ENCODE measurements at regions not wholly inside any gene's neighbourhood (a gene's known extent, or its start where the extent isn't known, plus 50 kb on each side); places are given as distances from the start of the nearest gene placed in this dataset.
A peak's percentile ranks its signal among the peaks of the same experiment; 100 is the strongest.

DNA sequence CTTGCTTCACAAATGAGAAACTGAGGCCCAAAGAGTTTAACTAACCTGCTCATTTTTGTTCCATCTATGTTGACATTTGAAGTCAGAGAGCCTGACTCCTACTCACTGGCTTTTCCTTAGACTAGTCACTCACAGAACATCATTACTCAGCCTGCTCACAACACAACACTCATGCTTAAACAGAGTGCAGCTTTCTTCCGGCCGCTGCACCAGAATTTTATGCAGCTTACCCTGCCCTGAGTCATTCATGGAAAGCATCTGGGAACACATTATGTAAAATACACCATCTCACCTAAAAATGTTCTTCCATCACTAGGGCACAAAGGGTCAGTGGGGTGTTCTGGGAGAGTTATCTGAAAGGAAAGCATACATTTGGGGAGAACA is 303.4 kb downstream of the SPRY2 start:
- Histone ChIP-seq H3K36me3 (ENCODE audit: control insufficient read depth, insufficient read depth, low read length) (no peaks in the 10 kb centered on the region), H3K4me3 (ENCODE audit: low read depth, low read length) (no peak overlapping the region), H3K27me3 (ENCODE audit: control insufficient read depth, insufficient read depth, low read length) (no peaks in the 10 kb centered on the region)
- TF ChIP-seq, protein P1, sequence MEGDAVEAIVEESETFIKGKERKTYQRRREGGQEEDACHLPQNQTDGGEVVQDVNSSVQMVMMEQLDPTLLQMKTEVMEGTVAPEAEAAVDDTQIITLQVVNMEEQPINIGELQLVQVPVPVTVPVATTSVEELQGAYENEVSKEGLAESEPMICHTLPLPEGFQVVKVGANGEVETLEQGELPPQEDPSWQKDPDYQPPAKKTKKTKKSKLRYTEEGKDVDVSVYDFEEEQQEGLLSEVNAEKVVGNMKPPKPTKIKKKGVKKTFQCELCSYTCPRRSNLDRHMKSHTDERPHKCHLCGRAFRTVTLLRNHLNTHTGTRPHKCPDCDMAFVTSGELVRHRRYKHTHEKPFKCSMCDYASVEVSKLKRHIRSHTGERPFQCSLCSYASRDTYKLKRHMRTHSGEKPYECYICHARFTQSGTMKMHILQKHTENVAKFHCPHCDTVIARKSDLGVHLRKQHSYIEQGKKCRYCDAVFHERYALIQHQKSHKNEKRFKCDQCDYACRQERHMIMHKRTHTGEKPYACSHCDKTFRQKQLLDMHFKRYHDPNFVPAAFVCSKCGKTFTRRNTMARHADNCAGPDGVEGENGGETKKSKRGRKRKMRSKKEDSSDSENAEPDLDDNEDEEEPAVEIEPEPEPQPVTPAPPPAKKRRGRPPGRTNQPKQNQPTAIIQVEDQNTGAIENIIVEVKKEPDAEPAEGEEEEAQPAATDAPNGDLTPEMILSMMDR (IDR thresholded peaks at IDR 0.05; ENCODE audit: insufficient read depth, low read length, severe bottlenecking) = no peak
- FAIRE-seq = peak; percentile 90
- DNase-seq (ENCODE audit: low read depth) = peak; percentile 94

DNA sequence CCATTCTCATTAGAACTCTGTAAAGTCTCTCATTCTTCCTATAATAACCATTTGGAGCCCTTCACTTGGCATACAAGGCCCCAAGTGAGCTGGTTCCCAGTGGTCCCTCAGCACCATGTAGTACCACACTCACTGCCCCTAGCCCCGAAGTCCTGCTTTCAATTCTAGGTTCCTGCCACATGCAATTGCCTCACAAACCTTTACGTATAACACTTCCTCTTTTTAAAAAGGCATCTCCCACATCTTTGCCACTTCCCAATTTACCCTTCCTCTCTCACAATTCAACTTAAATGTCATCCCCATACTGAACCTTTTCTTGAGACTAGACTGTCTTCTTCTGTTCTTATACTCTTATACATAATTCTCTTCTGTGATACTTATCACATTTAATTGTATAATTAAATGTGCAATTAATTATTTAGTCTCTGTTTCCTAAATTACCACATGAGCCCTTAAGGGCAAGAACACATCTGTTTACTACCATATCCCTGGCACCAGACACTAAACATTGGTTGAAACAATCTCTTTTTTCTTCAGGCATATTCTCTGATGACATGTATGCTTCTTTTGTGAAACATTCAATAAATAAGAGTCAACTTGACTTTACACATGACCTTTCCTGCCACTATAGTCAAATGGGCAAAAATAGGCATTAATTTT is 304.0 kb downstream of the SPRY2 start:
- no peak for DNase-seq (ENCODE audit: low read depth)
- FAIRE-seq = no peak
- TF ChIP-seq, protein P1 (IDR thresholded peaks at IDR 0.05; ENCODE audit: insufficient read depth, low read length, severe bottlenecking) = no peak
- no peaks in the 10 kb centered on the region for H3K36me3 ChIP-seq (ENCODE audit: control insufficient read depth, insufficient read depth, low read length)
- no peaks in the 10 kb centered on the region for H3K27me3 ChIP-seq (ENCODE audit: control insufficient read depth, insufficient read depth, low read length)
- H3K4me3 ChIP-seq (ENCODE audit: low read depth, low read length) = no peak overlapping the region

DNA sequence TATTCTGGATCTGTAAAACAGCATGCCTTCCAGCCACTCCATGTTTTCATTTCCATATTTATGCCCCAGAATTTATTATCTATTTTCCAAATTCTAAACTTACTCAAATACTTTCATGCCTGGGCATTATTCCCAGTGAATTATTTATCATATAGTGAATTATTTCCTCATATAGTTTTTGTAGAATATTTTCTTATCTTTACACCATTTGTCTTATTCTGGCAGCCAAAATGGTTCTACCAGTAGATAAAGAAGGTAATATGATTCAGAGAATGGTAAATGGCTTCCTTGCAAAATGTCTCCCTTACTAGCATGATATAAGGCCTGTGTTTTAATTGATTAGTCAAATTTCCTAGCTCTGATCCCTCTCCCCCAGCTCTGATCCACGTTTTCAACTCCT is 305.8 kb downstream of the SPRY2 start:
- no peak for FAIRE-seq
- no peak for DNase-seq (ENCODE audit: low read depth)
- Histone ChIP-seq H3K36me3 (ENCODE audit: control insufficient read depth, insufficient read depth, low read length) (no peaks in the 10 kb centered on the region), H3K27me3 (ENCODE audit: control insufficient read depth, insufficient read depth, low read length) (no peaks in the 10 kb centered on the region), H3K4me3 (ENCODE audit: low read depth, low read length) (no peak overlapping the region)
- TF ChIP-seq, protein P1 (IDR thresholded peaks at IDR 0.05; ENCODE audit: insufficient read depth, low read length, severe bottlenecking) = no peak

DNA sequence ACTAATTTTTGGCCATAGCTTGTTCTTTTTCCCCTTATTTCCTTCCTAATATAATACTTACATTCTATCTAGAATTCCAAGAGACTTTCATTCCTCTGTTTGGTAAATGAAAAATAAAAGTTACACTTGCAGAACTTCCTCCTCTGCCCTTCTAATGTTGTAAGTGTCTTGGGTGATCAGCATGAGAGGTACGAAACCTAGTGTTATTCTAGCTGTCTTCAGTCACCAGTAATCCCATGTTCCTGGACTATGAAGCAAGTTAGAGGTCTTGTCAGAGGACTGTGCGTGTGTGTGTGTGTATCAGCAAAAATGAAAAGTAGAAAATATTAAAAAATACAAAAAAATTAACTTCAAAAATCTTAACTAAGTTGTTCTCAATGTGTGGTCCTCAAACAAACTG is 307.0 kb downstream of the SPRY2 start:
- no peak for FAIRE-seq
- Histone ChIP-seq H3K36me3 (ENCODE audit: control insufficient read depth, insufficient read depth, low read length) (no peaks in the 10 kb centered on the region), H3K4me3 (ENCODE audit: low read depth, low read length) (no peak overlapping the region), H3K27me3 (ENCODE audit: control insufficient read depth, insufficient read depth, low read length) (no peaks in the 10 kb centered on the region)
- TF ChIP-seq, protein P1 (IDR thresholded peaks at IDR 0.05; ENCODE audit: insufficient read depth, low read length, severe bottlenecking) = no peak
- DNase-seq (ENCODE audit: low read depth) = no peak

DNA sequence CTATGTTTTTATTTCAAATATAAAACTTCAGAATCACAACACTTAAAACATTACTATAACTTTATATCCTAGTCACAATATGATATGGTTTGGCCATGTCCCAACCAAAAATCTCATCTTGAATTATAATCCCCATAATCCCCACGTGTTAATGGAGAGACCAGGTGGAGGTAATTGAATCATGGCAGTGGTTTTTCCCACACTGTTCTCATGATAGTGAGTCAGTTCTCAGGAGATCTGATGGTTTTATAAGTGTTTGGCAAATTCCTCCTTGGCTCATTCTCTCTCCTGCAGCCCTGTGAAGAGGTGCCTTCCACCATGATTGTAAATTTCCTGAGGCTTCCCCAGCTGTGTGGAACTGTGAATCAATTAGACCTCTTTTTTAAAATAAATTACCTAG is 307.6 kb downstream of the SPRY2 start:
- H3K4me3 ChIP-seq (ENCODE audit: low read depth, low read length) = no peak overlapping the region
- DNase-seq (ENCODE audit: low read depth) = peak; percentile 41
- TF ChIP-seq, protein P1 (IDR thresholded peaks at IDR 0.05; ENCODE audit: insufficient read depth, low read length, severe bottlenecking) = no peak
- H3K36me3 ChIP-seq (ENCODE audit: control insufficient read depth, insufficient read depth, low read length) = no peaks in the 10 kb centered on the region
- no peaks in the 10 kb centered on the region for H3K27me3 ChIP-seq (ENCODE audit: control insufficient read depth, insufficient read depth, low read length)
- no peak for FAIRE-seq

DNA sequence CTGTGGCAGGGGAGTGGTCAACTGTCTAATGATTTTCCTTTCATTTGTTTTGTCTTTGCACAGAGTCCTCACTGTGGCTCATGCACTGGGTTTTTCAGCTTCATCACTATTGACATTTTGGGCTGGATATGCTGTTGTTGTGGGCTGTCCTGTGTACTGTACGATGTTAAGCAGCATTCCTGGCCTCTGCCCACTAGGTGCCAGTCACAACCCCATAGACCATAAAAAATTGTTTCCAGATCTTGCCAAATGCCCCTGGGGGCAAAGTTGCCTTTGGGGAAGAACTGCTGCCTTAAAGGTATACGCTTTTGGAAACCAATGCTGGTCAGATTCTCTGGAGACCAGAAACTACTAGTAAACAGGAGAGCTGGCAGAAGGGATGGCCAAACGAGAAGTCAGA is 310.4 kb downstream of the SPRY2 start:
- peak; percentile 28 for FAIRE-seq
- Histone ChIP-seq H3K36me3 (ENCODE audit: control insufficient read depth, insufficient read depth, low read length) (no peaks in the 10 kb centered on the region), H3K4me3 (ENCODE audit: low read depth, low read length) (no peak overlapping the region), H3K27me3 (ENCODE audit: control insufficient read depth, insufficient read depth, low read length) (no peaks in the 10 kb centered on the region)
- peak; percentile 39 for DNase-seq (ENCODE audit: low read depth)
- TF ChIP-seq, protein P1 (IDR thresholded peaks at IDR 0.05; ENCODE audit: insufficient read depth, low read length, severe bottlenecking) = peak; percentile 37

Measured in bronchial epithelial cell (primary cell).